SK-N-DZ (cell line): ENCODE measurements at regions not wholly inside any gene's neighbourhood (a gene's known extent, or its start where the extent isn't known, plus 50 kb on each side); places are given as distances from the start of the nearest gene placed in this dataset.

Experiments
- DNase-seq: peaks from one replicate; pipeline ENCODE4 v3.0.0-alpha.2; 2015; ENCODE audit warnings: low spot score

- no peak for DNase-seq
Measured at GRCh38 chr4:81632581-81633299, 161.0 kb upstream of the RASGEF1B start.

- DNase-seq: no peak
Measured at GRCh38 chr4:81631958-81632441, 160.3 kb upstream of the RASGEF1B start.

GRCh38 chr4:81629366-81629765 is 157.7 kb upstream of the RASGEF1B start:
- no peak for DNase-seq

DNA sequence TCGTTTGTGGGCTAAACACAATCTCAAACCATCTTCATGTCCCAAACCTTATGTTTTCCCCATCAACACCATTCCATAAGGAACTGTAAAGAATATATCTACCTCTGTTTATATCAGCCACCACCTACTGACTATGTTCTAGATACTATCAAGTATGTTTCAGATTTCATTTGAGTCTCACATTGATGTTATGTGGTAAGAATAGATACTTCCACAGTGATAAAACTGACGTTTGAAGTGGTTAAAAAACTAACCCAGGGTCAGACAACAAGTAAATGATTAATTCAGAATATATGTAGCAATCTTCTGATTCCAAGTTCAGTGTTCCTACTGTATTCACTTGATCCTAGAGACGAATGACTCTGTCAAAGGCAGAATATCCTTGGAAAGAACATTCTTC is 156.8 kb upstream of the RASGEF1B start:
- no peak for DNase-seq

DNA sequence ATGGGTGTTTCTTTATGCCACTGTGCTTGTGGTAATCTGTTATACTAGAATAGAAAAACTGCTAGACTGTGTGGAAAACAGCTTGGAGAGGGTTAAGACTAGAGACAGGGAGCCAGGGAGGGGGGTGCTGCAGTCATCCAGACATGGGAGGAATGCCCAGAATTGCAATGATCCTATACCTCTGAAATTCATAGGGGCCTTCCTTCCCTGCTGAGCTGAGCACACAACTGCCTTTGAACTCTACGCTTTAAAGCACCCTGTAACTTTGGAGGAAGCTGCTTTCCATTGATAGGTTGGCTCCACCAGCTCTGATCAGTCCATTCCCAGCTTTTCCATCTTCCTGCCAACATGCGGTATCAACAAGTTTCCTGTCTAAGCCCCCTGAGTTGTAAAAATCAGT is 155.9 kb upstream of the RASGEF1B start:
- DNase-seq: no peak

DNA sequence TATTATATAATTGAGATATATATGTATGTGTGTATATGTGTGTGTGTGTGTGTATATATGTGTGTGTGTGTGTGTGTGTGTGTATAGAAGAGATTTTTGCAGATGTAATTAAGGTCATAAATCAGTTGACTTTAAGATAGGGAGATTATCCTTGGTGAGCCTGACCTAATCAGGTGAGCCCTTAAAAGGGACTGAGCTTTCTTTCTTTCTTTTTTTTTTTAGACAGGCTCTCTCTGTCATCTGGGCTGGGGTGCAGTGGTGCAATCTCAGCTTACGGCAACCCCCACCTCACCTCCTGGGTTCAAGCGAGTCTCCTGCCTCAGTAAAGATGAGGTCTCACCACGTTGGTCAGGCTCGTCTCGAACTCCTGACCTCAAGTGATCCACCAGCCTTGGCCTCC is 155.1 kb upstream of the RASGEF1B start:
- DNase-seq: no peak

DNA sequence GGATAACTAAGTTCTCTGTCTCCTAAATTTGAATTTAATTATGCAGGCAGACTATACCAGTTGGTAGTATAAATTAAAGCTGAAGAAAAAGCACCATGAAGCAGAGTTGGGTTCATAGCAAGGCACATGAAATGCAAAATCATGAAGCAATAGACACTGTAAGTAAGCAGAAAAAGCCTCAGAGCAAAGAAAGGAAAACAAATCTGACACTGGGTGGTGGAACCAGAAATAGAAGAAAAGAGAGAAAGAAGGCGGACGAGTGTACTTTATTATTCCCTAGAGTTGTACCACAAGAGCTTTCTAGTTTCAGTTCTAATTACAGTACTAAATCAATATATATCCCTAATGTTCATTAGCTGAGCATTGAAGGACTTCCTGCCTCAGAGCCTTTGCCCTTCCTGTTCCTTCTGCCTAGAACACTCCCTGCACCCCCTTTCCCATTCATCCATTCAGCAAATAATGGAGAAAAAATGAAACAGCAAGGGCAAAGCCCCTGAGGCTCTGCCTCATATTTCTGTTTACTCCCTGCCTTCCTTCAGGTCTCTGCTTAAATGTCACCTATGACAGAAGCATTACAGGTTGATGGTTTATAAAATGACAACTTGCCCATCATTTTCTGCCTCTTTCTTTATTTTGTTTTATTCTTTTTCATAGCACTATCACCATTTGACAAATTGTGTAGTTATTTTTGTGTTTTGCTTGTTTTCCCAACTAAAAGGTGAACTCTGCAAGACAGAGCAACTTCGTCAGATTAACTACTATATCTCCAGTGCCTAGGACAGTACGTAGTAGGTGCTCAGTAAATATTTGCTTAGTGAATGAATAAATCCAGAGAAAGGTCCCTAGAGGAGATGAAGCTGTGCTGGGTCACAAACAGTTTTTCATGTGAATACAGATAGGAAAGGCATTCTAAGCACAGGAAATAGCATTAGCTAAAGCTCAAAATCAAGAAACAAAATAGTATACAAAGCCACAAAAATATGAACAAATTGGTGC is 154.0 kb upstream of the RASGEF1B start:
- DNase-seq: no peak

DNA sequence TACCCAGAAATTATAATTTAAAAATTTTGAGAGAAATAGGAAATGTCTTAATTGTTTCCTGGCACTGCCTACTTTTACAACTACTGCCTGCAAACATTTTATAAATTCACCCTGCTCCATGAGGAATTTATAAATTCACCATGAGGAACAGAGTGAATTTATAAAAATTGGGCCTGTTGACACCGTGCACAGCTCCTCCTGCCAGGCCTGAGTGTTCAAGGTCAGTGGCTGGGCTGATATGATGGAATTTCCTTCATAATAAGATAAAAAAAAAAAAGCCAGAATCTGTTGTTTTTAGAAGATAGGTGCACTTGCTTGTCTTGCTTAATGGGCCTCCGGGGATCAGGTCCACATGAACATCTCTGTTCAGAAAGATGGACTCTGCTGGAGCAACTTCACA is 151.7 kb upstream of the RASGEF1B start:
- DNase-seq: no peak

DNA sequence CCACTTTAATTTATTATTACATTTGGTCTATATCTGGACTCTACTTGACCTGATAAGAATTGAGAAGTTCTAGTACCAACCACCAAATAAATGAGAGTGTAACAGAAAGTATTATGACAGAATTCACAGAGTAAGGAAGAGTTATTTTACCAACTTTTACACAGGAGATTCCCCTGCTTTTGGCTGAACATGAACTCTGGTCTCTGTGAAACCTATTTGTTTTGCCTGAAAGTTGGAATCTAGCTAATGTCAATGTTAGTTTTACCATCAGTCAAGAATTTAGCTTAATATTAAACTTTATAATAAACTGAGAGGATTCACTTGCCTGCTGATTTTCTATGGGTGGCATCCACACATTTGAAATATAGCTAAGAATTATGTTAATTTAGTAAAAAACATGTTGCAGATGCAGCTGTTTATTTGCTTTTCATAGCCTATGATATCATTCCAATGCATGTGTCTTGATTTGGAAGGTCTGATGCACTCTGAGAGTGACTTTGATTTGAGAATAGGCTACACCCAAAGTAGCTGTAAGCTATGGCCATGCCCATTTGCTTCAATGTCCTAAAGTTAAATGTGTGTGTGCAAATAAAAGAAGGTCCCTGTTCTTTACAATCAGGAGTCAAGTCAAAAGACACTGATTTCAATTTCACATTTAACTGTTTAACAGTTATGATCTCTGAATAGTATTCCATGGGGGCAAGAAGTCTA is 150.9 kb upstream of the RASGEF1B start:
- DNase-seq: no peak

DNA sequence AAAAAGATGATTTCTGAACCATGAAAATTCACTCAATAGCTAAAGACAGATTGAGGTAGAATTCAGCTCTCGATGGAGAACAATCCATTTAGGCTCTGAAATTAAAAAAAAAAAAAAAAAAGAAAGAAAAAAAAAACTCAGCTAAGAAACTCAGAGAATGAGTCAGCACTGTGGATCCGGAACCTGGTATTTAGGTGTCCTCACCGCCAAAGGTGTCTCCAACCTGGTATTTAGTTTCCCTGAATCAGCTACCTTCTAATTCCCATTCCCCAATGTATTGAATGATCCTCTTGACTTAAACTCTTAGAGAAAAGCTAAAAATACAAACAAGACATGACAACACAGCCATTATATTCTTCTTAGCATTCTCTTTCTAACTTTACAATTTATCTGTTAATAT is 150.3 kb upstream of the RASGEF1B start:
- no peak for DNase-seq

GRCh38 chr4:81621490-81621889 is 149.8 kb upstream of the RASGEF1B start:
- DNase-seq: no peak

- no peak for DNase-seq
Measured at GRCh38 chr4:81620442-81620841, 148.7 kb upstream of the RASGEF1B start.

DNA sequence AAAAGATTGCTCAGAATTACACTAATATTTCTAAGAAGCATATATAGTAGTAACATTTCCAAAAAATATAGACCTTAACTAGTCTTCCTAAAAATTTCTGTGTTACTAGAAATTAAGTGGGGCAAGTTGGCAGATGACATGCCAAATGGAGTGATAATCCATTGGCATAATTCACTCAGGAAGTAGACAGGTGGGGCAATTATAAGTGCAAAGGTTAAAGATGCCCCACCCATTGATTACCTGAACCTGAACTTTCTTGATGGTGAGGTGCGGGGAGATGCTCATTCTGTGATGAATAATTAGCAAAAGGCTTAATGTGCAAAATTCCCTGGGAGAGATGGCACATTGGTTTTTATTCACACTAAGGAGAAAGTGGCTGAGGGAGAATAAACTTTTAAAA is 145.8 kb upstream of the RASGEF1B start:
- DNase-seq: no peak

DNA sequence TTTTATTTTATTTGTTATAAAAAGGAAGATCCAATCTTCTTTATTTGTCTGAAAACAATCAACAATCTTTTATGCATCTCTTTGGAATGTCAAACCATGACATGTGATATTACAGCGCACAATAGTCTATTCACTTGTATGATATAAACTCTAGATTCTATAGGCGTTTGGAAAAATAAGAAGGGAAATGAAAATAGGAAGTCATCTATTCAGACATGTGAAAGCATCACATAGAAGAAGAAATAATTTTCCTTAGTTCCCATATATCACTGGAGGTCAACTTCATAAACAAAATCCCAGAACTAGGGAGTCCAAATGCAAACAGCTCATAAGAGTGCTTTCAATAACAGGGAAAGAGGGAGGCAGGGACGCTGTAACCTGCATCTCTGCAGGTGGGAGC is 139.5 kb upstream of the RASGEF1B start:
- no peak for DNase-seq

DNA sequence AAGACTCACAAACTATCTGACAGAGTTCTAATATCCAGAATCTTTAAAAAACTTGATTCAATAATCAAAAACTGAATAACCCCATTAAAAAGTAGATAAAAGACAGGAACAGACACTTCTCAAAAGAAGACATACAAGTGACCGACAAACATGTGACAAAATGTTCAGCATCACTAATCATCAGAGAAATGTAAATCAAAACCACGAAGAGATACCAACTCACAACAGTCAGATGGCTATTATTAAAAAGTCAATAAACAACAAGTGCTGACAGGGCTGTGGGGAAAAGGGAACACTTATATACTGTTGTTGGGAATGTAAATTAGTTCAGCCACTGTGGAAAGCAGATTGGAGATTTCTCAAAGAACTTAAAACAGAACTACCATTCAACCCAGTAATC is 138.1 kb upstream of the RASGEF1B start:
- DNase-seq: no peak

- no peak for DNase-seq
Measured at GRCh38 chr4:81607950-81608349, 136.2 kb upstream of the RASGEF1B start.

- DNase-seq: no peak
Measured at GRCh38 chr4:81606801-81607501, 135.2 kb upstream of the RASGEF1B start.

- DNase-seq: no peak
Measured at GRCh38 chr4:81606166-81606565, 134.5 kb upstream of the RASGEF1B start.

DNA sequence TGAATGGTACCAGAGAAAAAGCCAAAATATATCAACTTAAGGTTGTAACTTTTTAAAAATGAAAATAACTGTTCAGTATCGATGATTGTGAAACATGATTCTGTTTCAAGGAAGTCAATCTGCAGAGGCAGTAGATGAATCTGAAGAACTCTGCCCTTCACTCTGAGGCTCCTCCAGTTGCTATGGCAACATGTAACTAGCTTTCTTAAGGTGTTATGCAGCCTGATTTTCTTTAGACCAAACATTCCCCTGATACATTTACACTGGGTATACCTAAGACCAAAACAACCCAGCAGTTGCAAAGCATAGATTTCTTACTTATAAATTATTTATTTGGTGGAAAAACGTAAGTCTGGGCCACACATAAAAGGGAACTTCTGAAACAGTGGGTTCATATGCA is 133.6 kb upstream of the RASGEF1B start:
- no peak for DNase-seq

DNA sequence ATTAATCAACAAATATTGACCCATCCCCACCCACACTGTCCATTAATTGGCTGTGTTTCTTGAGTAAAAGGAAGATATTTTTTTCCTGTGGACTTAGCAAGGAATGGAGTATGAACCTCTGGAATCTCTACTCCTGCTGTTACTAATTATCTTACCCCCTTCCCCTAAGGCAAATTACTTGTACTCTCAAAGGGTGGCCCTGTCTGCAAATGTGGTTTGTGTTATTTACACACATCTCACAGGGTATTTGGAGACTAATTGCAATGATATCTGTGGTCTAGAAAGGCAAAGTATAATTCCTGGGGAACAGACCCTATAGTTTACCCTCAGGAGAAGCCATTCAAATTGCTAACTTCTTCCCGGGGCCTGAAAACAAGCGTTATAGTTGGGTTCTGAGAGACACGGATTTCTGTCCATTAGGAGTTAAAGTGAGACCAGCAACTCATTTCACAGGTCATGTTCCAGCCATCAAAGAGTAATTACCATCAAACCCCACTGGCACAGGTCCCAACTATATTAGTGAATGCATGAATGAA is 133.0 kb upstream of the RASGEF1B start:
- DNase-seq: no peak

DNA sequence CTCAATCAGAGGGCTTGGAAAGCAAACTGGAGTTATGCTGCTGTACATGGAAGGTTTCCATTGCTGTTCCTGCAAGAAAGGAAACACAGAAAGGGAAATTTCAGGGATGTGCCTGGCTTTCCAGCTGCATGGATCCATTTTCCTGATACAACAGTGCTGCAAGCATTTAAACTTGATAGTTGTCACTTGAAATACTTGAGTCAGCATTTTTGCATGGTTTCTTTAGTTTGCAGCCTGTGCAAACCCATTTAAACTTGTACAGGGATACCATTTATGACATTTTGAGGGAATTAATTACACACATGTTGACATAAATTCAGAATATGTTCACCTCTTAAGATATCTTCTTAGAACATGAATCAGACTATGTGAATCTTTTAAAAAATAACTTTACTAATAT is 131.1 kb upstream of the RASGEF1B start:
- DNase-seq: no peak
